GM19351 (cell line): ENCODE measurements at regions not wholly inside any gene's neighbourhood (a gene's known extent, or its start where the extent isn't known, plus 50 kb on each side); places are given as distances from the start of the nearest gene placed in this dataset.

Source experiments
- ATAC-seq: cut with Tn5 transposase; IDR thresholded peaks from one replicate; pipeline ENCODE4 v1.9.1; 2021; ENCODE audit warnings: mild to moderate bottlenecking, moderate library complexity; ENCODE audit not compliant: unreplicated experiment

DNA sequence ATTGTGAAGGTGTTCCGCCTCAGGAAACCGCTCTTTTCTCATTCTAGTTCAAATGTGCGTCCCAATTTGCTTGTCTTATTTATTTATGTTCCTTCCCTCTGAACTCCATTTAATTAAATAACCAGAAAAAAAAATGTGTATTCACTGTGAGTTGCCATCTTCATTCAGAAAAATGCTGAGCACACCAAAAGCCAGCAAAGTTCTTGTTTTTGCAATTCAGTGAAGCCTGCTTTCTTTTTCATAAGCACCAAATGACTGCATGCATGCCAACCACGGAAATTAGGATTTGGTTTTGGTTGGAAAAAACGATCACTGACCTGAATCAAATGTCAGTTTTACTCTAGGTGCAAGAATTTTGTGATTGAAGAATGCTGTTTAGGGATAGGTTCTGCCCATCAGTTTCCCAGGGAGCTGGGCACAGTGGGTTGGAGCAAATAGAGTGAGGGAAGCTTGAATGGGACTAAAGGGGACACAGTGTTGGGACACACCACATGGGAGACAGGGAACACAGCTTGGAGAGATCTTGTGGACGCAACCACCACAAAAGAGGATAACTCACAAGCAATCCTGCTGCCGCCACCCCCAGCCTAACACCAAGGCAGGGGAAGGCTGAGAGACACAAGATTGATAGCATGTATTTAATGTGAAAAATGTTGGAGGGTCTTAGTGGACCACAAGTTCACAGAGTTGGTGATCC, 183.4 kb upstream of the GALNT2 start:
- ATAC-seq, result no peak

DNA sequence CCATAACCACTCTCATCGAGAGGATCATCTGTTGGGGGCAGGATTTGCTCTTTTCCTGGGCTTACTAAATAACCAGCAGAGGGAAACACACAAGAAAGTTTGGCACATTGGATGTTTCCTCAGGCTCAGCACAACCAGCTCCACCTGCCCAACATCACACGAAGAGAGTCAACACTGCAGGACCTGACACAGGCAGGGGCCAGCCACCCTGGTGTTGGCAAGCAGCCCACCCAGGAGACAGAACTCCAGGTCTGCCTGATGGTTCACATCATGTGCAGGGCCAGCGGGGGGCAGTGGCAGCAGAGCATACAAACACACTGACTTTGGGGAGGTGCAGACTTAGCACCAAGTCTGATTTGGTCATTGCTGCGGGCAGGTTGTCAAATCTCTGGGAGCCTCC, 182.3 kb upstream of the GALNT2 start:
- no peak for ATAC-seq

DNA sequence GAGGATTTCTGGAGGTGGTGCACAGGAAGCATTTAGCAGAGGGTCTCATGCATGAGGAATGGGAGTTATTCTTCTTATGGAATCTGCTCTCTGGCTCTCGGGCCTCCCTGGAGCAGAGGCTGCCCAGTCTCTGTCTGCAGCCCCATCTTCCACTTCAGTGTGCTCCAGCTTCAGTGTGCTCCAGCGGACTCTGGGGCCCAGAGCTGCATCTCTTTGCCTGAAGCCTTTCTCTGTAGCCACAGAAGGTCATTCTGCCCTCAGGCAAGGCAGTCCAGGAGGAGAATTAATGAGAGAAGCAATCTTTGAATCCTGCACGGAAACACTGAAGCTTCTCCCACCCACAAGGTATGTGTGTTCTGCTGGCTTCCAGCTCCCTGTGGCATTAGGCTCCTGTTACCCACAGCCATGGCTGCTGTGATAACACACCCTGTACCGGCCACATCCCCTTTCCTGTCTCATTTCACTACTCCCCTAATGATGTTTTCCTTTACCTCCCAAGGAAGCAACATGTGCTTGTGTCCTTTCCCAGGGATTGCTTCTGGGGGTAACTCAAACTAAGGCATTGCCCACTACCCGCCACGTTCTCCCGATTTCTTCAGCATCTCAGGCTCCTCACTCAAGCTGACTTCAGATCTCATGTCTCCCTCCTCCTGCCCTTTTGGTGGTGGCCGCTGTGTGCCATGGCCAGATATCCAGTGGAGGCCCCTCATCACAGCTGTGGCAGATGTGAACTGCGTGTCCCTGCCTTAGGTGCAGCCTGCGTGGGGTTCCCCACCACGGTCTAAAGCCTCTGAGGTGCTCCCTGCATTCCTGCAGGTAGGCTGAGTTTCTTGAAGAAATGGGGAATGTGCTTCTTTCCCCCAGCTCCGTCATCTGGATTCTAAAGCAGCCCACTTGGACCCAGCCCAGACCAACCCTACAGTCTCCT, 181.2 kb upstream of the GALNT2 start:
- ATAC-seq, result no peak

GRCh38 chr1:229886636-229887035, 180.4 kb upstream of the GALNT2 start:
- ATAC-seq, result no peak

- ATAC-seq, result no peak
Observed at GRCh38 chr1:229887043-229887822, 179.8 kb upstream of the GALNT2 start.

- no peak for ATAC-seq
Observed at GRCh38 chr1:229888157-229888556, 178.9 kb upstream of the GALNT2 start.

DNA sequence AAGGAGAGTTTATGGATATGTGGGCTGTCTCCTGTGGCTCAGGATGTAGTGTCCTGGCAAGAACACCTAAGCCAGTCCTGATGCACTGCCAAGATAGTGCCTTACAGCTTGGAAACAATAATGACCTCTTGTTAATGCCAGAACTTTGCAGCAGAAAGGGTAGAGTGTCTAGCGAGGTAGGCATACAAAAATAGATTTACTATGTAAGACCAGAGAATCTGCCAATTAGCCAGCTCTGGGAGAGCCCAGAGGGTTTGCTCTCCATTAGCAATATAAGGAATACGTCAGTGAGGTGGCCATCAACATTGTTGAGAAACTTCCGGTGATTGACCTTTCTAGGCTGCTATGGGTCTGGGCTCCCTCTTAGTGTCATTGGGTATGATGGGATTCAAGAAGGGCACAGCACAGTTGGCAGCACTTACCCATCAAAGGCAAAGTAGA, 178.5 kb upstream of the GALNT2 start:
- ATAC-seq, result no peak

DNA sequence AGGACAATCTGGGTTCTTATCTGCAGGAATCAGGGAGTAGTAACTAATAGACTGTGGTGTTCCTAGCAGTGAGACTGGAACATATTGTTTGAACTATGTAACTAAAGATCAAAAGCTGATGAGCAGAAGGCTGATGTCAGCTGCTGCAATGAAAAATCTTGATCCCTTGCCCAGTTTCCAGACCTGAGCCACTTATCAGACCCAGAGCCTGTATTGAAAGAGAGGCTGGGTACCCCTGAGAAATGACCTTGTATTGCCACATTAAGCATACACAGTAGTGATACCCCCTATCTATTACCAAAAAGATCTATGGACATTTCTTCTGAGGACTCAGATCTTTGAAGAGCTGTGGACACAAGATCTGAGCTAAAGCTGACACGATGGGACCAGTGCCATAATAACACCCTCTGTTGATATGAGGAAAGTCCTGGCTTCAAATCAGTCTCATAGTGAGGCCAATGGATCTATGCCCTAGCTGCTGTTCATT, 178.0 kb upstream of the GALNT2 start:
- ATAC-seq, result no peak

DNA sequence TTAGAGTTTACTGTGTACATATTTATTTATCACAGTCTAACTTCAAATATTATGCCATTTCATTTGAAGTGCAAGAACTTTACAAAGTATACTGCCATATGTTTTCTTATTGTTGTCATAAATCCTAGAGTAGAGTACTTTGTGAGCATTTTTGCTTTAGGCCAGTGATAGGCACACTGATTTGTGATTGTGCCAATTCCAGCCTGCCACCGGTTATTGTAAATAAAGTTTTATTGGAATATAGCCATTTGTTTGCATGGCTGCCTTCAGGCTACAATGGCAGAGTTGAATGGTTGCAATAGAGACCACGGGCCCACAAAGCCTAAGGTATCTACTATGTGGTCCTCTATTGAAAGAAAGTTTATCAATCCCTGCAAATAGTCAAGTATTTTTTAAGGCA, 175.8 kb upstream of the GALNT2 start:
- ATAC-seq, result no peak

DNA sequence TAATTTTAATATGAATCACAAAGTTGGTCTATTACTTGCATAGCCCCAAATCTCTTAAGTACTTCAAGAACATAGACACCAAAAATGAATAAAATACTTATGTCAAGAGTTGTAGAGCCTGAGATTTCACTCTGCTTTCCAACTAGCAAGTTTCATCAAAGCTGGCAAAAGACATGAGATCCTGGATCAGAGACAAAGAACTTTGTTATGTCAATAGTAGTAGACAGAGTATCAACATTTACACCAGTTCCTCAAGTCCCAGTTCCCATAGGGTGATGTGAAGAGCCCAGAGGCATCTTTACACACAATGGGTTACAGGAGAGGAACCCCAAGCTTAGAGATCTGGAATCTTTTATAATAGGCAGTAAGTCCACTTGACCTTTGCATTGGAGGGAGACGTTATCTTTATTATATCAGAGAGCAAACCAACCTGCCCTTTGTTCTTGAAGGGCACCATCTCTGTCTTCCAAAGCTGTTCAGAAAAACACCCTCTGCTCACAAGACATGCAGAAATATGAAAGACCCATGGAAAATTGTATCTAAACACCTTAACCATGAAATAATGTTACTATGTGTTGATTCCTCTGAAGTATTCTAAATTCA, 174.4 kb upstream of the GALNT2 start:
- no peak for ATAC-seq

DNA sequence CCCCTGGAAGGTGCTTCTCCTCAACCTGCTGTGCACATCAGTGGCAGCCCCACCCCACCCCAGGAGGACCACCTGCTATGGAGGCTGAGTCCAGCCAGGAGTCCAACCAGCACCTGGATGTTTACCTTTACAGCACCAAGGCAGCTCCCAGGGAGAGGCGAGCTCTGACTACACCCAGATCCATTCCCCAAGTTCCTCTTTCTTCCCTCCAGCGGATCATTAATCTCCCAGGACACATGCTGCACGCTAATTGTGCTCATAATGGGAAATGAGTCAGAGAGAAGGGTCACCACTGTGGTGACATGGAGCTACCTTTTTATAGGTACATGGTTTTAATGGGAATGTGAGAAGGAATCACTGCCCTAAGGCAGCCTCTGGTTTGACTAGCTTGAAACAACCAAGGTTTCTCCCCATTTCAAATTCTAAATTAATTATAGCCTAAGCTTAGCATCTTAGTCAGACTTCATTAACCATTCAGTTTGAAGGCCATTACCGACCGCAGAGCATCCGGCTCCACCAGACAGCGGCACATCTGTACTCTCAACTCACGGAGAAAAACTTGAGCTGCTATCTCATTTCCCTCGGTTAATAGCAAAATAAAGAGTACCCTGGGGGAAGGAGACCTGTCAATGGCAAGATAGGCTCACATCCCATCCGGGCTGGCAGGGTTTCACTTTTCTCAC, 173.1 kb upstream of the GALNT2 start:
- ATAC-seq, result no peak

DNA sequence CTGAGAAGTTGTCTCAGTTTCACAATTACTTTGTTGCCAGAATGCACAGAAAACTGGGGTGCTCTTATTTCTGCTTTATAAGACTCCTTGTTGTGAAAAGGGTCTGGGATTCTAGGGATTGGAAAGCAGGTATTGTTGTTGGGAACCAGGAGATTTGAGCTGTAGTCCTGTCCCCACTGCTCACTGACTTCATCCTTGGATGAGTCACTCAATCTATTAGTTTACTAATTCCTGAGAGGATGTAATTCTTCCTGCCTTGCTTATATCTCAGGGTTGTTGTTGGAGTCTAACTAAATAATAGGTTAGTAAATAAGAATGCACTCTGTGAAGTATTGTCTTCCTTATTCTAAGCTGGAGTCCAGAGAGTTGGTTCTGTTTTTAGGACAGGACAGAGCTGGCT, 172.5 kb upstream of the GALNT2 start:
- ATAC-seq, result no peak

DNA sequence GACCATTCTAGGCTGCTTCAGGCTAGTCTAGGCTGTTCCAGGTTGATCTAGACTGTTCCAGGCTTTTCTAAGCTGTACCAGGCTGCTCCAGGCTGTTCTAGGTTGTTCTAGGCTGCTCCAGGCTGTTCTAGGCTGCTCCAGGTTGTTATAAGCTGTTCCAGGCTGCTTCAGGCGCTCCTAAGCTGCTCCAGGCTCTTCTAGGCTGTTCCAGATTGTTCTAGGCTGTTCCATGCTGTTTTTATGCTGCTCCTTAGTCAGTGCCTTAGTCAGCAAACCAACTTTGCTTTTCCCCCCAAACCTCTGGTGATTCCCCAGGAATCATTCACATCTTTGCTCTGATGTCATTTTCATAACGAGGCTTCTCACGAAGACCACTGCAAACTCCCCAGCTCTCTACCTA, 171.4 kb upstream of the GALNT2 start:
- ATAC-seq, result no peak

DNA sequence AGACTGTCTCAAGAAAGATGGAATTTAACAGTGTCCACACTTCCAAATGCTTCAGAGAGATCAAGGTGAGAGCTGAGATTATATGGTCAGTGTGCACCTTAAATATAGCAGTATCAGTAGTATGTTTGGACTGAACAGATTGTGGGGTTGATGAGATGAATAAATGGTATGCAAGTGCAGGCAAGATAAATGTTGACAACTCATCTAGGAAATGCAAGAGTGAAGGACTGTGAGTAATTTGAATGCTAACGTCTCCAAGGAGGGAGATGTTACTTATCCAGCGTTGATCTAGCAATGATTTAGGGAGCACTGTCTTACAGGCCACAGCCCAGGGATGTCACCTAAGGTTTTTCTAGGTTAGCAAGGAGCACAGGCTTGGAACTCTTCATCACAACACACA, 170.7 kb upstream of the GALNT2 start:
- ATAC-seq, result no peak

DNA sequence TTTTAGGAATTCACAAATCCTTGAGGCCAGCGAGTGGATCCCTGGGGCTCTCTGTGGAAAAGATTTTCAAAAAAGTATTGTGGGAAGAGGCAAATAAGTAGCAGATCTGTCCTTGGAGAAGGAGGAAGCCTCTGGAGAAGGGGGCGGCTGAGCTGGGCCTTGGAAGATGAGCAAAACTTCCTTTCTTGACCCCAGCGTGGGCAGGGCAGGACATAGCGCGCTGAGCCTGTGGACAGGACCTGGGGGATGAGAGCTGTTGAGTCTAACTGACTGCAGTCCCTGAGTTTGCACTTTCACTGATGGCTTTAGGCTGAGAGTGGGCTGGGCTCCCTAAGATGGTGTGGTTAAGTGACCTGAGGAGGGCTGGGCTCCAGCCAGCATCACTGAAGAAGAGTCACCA, 170.2 kb upstream of the GALNT2 start:
- ATAC-seq, result no peak

GRCh38 chr1:229897501-229897900, 169.5 kb upstream of the GALNT2 start:
- ATAC-seq, result no peak

GRCh38 chr1:229900220-229900619, 166.8 kb upstream of the GALNT2 start:
- ATAC-seq, result no peak

- ATAC-seq, result no peak
Observed at GRCh38 chr1:229905031-229905545, 161.9 kb upstream of the GALNT2 start.

DNA sequence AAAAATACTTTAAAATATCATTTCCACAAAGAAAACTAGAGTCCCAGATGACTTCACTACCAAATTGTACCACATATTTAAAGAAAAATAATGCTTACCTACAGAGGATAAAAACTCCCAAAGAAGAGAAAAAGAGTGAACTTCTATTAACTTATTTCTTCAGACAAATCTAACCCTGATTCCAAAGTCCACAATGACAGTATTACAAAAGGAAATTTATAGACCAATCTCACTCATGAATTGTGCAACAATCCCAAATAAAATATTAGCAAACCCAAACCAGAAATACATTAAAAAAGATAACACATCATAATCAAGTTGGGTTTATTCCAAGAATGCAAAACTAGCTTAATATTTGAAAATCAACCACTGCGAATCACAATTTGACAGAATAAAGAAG, 161.4 kb upstream of the GALNT2 start:
- no peak for ATAC-seq
